ENCODE measurements at regions not wholly inside any gene's neighbourhood (a gene's known extent, or its start where the extent isn't known, plus 50 kb on each side); places are given as distances from the start of the nearest gene placed in this dataset.

GRCh38 chr20:47991875-47992488, 206.7 kb upstream of the SULF2 start:
- DNase-seq (ENCODE audit: low read depth, low spot score): no peak
- H4K20me1 ChIP-seq (ENCODE audit: control insufficient read depth, insufficient read depth): no peaks in the 10 kb centered on the region
- RAD21 ChIA-PET (ENCODE audit: unreplicated experiment): no interaction called here
- H3K79me2 ChIP-seq (ENCODE audit: control insufficient read depth, insufficient read depth, low read length): no peaks in the 10 kb centered on the region
- no peak overlapping the region for H3K4me3 ChIP-seq
- intact Hi-C loops (cut with micrococcal nuclease; ENCODE audit: unreplicated experiment): no loop called here
- TF ChIP-seq TARDBP (IDR thresholded peaks at IDR 0.05; ENCODE audit: borderline replicate concordance) (no peak), ETV6 (conservative IDR thresholded peaks at IDR 0.05 in 1 of 2, IDR thresholded peaks at IDR 0.05 in 1 of 2; ENCODE audit: borderline replicate concordance in 1 of 2, low read depth in 1 of 2) (peak in 1 of 2 experiments; percentile 62; a peak in 1 of 4 replicates)
- H3K4me1 ChIP-seq (ENCODE audit: control insufficient read depth, insufficient read depth, low read length): no peaks in the 10 kb centered on the region; the same call in 1 of the 2 replicates
- SMC1A ChIA-PET (ENCODE audit: uncharacterized antibody, unreplicated experiment): no interaction called here
- ATAC-seq: no peak
- no peak overlapping the region for H3K9ac ChIP-seq (ENCODE audit: control insufficient read depth, insufficient read depth, low read length)
- 53% methylated on average over 9 of the region's 9 CpGs for WGBS (ENCODE audit: insufficient coverage, insufficient replicate concordance, low lambda C conversion rate, missing lambda C conversion rate)
- H3K27ac ChIP-seq (ENCODE audit: control insufficient read depth, insufficient read depth): no peak overlapping the region
- no peaks in the 10 kb centered on the region for H3K27me3 ChIP-seq (replicated peaks in 1 of 2; ENCODE audit: control insufficient read depth in 2 of 2, insufficient read depth in 2 of 2, low read length in 1 of 2)
- H3K9me3 ChIP-seq (replicated peaks; ENCODE audit: control insufficient read depth, insufficient read depth, low read length): peaks cover 14% of the 10 kb centered on the region; the same call in 2 of the 3 replicates
- no peak for FAIRE-seq
- in situ Hi-C loops (cut with MboI): no loop called here
- POLR2A ChIA-PET: no interaction called here
- H3K36me3 ChIP-seq (ENCODE audit: control insufficient read depth in 2 of 2, insufficient read depth in 2 of 2, low read length in 1 of 2): no peaks in the 10 kb centered on the region
- H2AFZ ChIP-seq (ENCODE audit: control insufficient read depth, low read depth, low read length): no peak overlapping the region
- H3K4me2 ChIP-seq (ENCODE audit: control insufficient read depth, insufficient read depth): no peak overlapping the region
- CTCF ChIA-PET: no interaction called here
- no TSS peak for BruUV-seq (replicated peaks)

GRCh38 chr20:47990507-47991150, 205.3 kb upstream of the SULF2 start:
- intact Hi-C loops (cut with micrococcal nuclease; ENCODE audit: unreplicated experiment): no loop called here
- Histone ChIP-seq H3K9ac (ENCODE audit: control insufficient read depth, insufficient read depth, low read length) (no peak overlapping the region), H3K36me3 (ENCODE audit: control insufficient read depth in 2 of 2, insufficient read depth in 2 of 2, low read length in 1 of 2) (no peaks in the 10 kb centered on the region), H3K27me3 (replicated peaks in 1 of 2; ENCODE audit: control insufficient read depth in 2 of 2, insufficient read depth in 2 of 2, low read length in 1 of 2) (no peaks in the 10 kb centered on the region), H3K4me1 (ENCODE audit: control insufficient read depth, insufficient read depth, low read length) (no peaks in the 10 kb centered on the region; the same call in 1 of the 2 replicates), H3K79me2 (ENCODE audit: control insufficient read depth, insufficient read depth, low read length) (no peaks in the 10 kb centered on the region), H2AFZ (ENCODE audit: control insufficient read depth, low read depth, low read length) (no peak overlapping the region), H3K4me3 (no peak overlapping the region), H3K4me2 (ENCODE audit: control insufficient read depth, insufficient read depth) (no peak overlapping the region), H3K9me3 (replicated peaks; ENCODE audit: control insufficient read depth, insufficient read depth, low read length) (peaks cover 14% of the 10 kb centered on the region; the same call in 2 of the 3 replicates), H3K27ac (ENCODE audit: control insufficient read depth, insufficient read depth) (no peak overlapping the region), H4K20me1 (ENCODE audit: control insufficient read depth, insufficient read depth) (no peaks in the 10 kb centered on the region)
- in situ Hi-C loops (cut with MboI): no loop called here
- TF ChIP-seq ZNF384 (IDR thresholded peaks at IDR 0.05; ENCODE audit: borderline replicate concordance, low read depth, low read length): no peak
- ATAC-seq (no peak), DNase-seq (ENCODE audit: low read depth, low spot score) (no peak), FAIRE-seq (no peak)
- ChIA-PET SMC1A (ENCODE audit: uncharacterized antibody, unreplicated experiment) (no interaction called here), POLR2A (no interaction called here), RAD21 (ENCODE audit: unreplicated experiment) (no interaction called here), CTCF (no interaction called here)
- WGBS (ENCODE audit: insufficient coverage, insufficient replicate concordance, low lambda C conversion rate, missing lambda C conversion rate): 15% methylated on average over 8 of the region's 8 CpGs
- no TSS peak for BruUV-seq (replicated peaks)
